A673 (cell line): ENCODE measurements at regions not wholly inside any gene's neighbourhood (a gene's known extent, or its start where the extent isn't known, plus 50 kb on each side); places are given as distances from the start of the nearest gene placed in this dataset.

ENCODE experiments used
- BruUV-seq: library from RNA; stranded (reverse); fragments of 400-500 nt; replicated peaks from 2 replicates; lab custom pipeline; 2021; lab: Mats Ljungman, UMichigan
- CTCF ChIA-PET: fragments of 300-600 bp; sonication (Branson Sonifier 250); formaldehyde crosslinking; loops from one replicate; lab custom pipeline; 2022; ENCODE audit warnings: antibody characterized with exemption; lab: Charles Lee
- POLR2A ChIA-PET: fragments of 300-600 bp; sonication (Branson Sonifier 250); formaldehyde crosslinking; loops from one replicate; lab custom pipeline; 2022; ENCODE audit warnings: antibody characterized with exemption; ENCODE audit not compliant: low non-redundant PET; lab: Charles Lee
- DNase-seq: peaks from one replicate; pipeline ENCODE4 v3.0.0-alpha.2; 2015; ENCODE audit warnings: low spot score
- H3K27ac ChIP-seq: fragments of 200-600 bp; sonication (generic); 2 replicates; pipeline ENCODE4 v1.5.1; 2016; ENCODE audit warnings: mixed run types, low read depth, mild to moderate bottlenecking, mixed read lengths, antibody characterized with exemption, low read length; ENCODE audit not compliant: poor library complexity, severe bottlenecking
- H3K27me3 ChIP-seq: fragments of 200-600 bp; sonication (generic); replicated peaks from 2 replicates; pipeline ENCODE4 v1.6.1; 2017; ENCODE audit warnings: mixed run types, low read depth, mild to moderate bottlenecking, mixed read lengths, antibody characterized with exemption, low read length; ENCODE audit not compliant: insufficient read depth, poor library complexity
- H3K36me3 ChIP-seq: fragments of 200-600 bp; sonication (generic); 2 replicates; pipeline ENCODE4 v1.6.1; 2016; ENCODE audit warnings: mixed run types, mild to moderate bottlenecking, mixed read lengths, antibody characterized with exemption, low read length; ENCODE audit not compliant: insufficient read depth, poor library complexity, severe bottlenecking
- H3K4me1 ChIP-seq: fragments of 200-600 bp; sonication (generic); 2 replicates; pipeline ENCODE4 v1.6.1; 2017; ENCODE audit warnings: mixed run types, mild to moderate bottlenecking, mixed read lengths, antibody characterized with exemption, low read length; ENCODE audit not compliant: insufficient read depth, poor library complexity, severe bottlenecking
- H3K4me3 ChIP-seq: fragments of 200-600 bp; sonication (generic); 2 replicates; pipeline ENCODE4 v1.5.1; 2016; ENCODE audit warnings: low read depth, mixed run types, mild to moderate bottlenecking, mixed read lengths, low read length; ENCODE audit not compliant: poor library complexity, severe bottlenecking
- H3K9me3 ChIP-seq: fragments of 200-600 bp; sonication (generic); 2 replicates; pipeline ENCODE4 v1.6.1; 2016; ENCODE audit warnings: mixed run types, low read depth, mild to moderate bottlenecking, mixed read lengths, antibody characterized with exemption, low read length; ENCODE audit not compliant: poor library complexity, severe bottlenecking
- CTCF ChIP-seq: fragments of 300-800, 200-600 bp; sonication (generic); conservative IDR thresholded peaks from 2 replicates; pipeline ENCODE4 v1.5.1; 2017; ENCODE audit warnings: low read depth, mild to moderate bottlenecking, antibody characterized with exemption, low read length, moderate library complexity, mixed read lengths
- EZH2 ChIP-seq: fragments of 200-600 bp; sonication (generic); IDR thresholded peaks from 2 replicates; pipeline ENCODE4 v1.6.1; 2017; ENCODE audit warnings: borderline replicate concordance, low read depth, mild to moderate bottlenecking, mixed read lengths, antibody characterized with exemption, low read length; ENCODE audit not compliant: poor library complexity, severe bottlenecking
- intact Hi-C: fragments of 100-400 bp; cut with micrococcal nuclease; formaldehyde crosslinking; loops from one replicate; pipeline ENCODE4 v1.10.0; 2022; ENCODE audit not compliant: unreplicated experiment

- no peak for TF ChIP-seq EZH2
- TF ChIP-seq CTCF, result no peak
- H3K4me3 ChIP-seq, result no peak overlapping the region
- H3K4me1 ChIP-seq, result no peaks in the 10 kb centered on the region
- intact Hi-C loops, result no loop called here
- BruUV-seq, result no TSS peak
- H3K36me3 ChIP-seq, result no peaks in the 10 kb centered on the region
- H3K9me3 ChIP-seq, result no peaks in the 10 kb centered on the region
- peaks cover 6% of the 10 kb centered on the region for H3K27me3 ChIP-seq
- no peak for DNase-seq
- ChIA-PET POLR2A (no interaction called here), CTCF (no interaction called here)
- H3K27ac ChIP-seq, result no peak overlapping the region
Measured at GRCh38 chr6:166768761-166769160, 141.7 kb upstream of the RPS6KA2 start.

- no peak for DNase-seq
Measured at GRCh38 chr6:166767230-166767629, 140.2 kb upstream of the RPS6KA2 start.

GRCh38 chr6:166766769-166767168 lies 139.7 kb upstream of the RPS6KA2 start:
- Histone ChIP-seq H3K27ac (no peak overlapping the region), H3K4me1 (no peaks in the 10 kb centered on the region), H3K27me3 (no peaks in the 10 kb centered on the region), H3K4me3 (no peak overlapping the region), H3K36me3 (no peaks in the 10 kb centered on the region), H3K9me3 (no peaks in the 10 kb centered on the region)
- CTCF ChIA-PET, result interaction anchor here (0.7 kb wide), 1 partner anchor 8 kb away, joined by 4 read pairs; no protein-coding TSS in a partner anchor
- no TSS peak for BruUV-seq
- POLR2A ChIA-PET, result no interaction called here
- intact Hi-C loops, result no loop called here
- no peak for TF ChIP-seq EZH2
- DNase-seq, result no peak

More at GRCh38 chr6:166767230-166767629, 140.2 kb upstream of the RPS6KA2 start:
- intact Hi-C loops, result no loop called here
- Histone ChIP-seq H3K27ac (no peak overlapping the region), H3K36me3 (no peaks in the 10 kb centered on the region), H3K4me1 (no peaks in the 10 kb centered on the region), H3K4me3 (no peak overlapping the region), H3K9me3 (no peaks in the 10 kb centered on the region), H3K27me3 (no peaks in the 10 kb centered on the region)
- no peak for TF ChIP-seq EZH2
- TF ChIP-seq CTCF, result no peak
- no TSS peak for BruUV-seq
- CTCF ChIA-PET, result interaction anchor here (0.7 kb wide), 1 partner anchor 8 kb away, joined by 4 read pairs; no protein-coding TSS in a partner anchor
- POLR2A ChIA-PET, result no interaction called here

GRCh38 chr6:166765234-166765541 lies 138.1 kb upstream of the RPS6KA2 start:
- BruUV-seq, result no TSS peak
- H3K4me1 ChIP-seq, result no peaks in the 10 kb centered on the region
- no peak overlapping the region for H3K27ac ChIP-seq
- TF ChIP-seq CTCF, result no peak
- no peaks in the 10 kb centered on the region for H3K36me3 ChIP-seq
- H3K4me3 ChIP-seq, result no peak overlapping the region
- DNase-seq, result no peak
- POLR2A ChIA-PET, result no interaction called here
- intact Hi-C loops, result no loop called here
- H3K27me3 ChIP-seq, result peaks cover 4% of the 10 kb centered on the region
- CTCF ChIA-PET, result no interaction called here
- no peaks in the 10 kb centered on the region for H3K9me3 ChIP-seq
